GM12878 (cell line): ENCODE measurements at regions not wholly inside any gene's neighbourhood (a gene's known extent, or its start where the extent isn't known, plus 50 kb on each side); places are given as distances from the start of the nearest gene placed in this dataset.

Source experiments
- CHD2 ChIP-seq: IDR thresholded peaks from 2 replicates; pipeline ENCODE4 v1.6.1; 2011; ENCODE audit warnings: low read depth, low read length, improper control_type of control experiment, borderline replicate concordance
- EZH2 ChIP-seq: IDR thresholded peaks from 2 replicates; pipeline ENCODE4 v1.6.1; 2012; ENCODE audit warnings: low read depth, mild to moderate bottlenecking, control low read depth, inconsistent platforms, low read length, borderline replicate concordance; ENCODE audit not compliant: control insufficient read depth
- IRF3 ChIP-seq: fragments of 450-650 bp; IDR thresholded peaks from 2 replicates; pipeline ENCODE4 v1.6.1; 2014; ENCODE audit warnings: mild to moderate bottlenecking
- JUNB ChIP-seq: IDR thresholded peaks from 2 replicates; pipeline ENCODE4 v1.6.1; 2016; ENCODE audit warnings: antibody characterized with exemption, mild to moderate bottlenecking
- NR2C2 ChIP-seq: IDR thresholded peaks from 2 replicates; pipeline ENCODE4 v1.6.1; 2011; ENCODE audit warnings: borderline replicate concordance, low read depth; ENCODE audit not compliant: control insufficient read depth, insufficient read length
- RCOR1 ChIP-seq: conservative IDR thresholded peaks from 2 replicates; pipeline ENCODE4 v1.6.1; 2012; ENCODE audit warnings: low read depth, low read length, improper control_type of control experiment
- SIN3A ChIP-seq: IDR thresholded peaks from 2 replicates; pipeline ENCODE4 v1.6.1; 2012; ENCODE audit warnings: low read depth, low read length, improper control_type of control experiment
- SP1 ChIP-seq: IDR thresholded peaks from one replicate; pipeline ENCODE4 v1.6.1; 2011; ENCODE audit warnings: low read depth, low read length
- SUZ12 ChIP-seq: fragments of 200-600 bp; sonication (generic); IDR thresholded peaks from one replicate; pipeline ENCODE4 v1.6.1; 2018; ENCODE audit warnings: antibody characterized with exemption, mild to moderate bottlenecking; ENCODE audit not compliant: unreplicated experiment
- TF ChIP-seq, protein P1 (sequence below), 3 experiments: IDR thresholded peaks in 2 of 3; conservative IDR thresholded peaks in 1 of 3; 2 replicates each; pipeline ENCODE4 v1.5.1; 2011; ENCODE audit warnings: low read depth in 3 of 3, low read length in 3 of 3, mild to moderate bottlenecking in 3 of 3, control low read depth in 2 of 3, moderate library complexity in 2 of 3, inconsistent platforms in 1 of 3, mixed read lengths in 1 of 3; ENCODE audit not compliant: control insufficient read depth in 2 of 3, insufficient read depth in 1 of 3; ENCODE audit errors: extremely low read depth in 1 of 3
- TF ChIP-seq, protein P2 (sequence below): fragments of 450-650 bp; IDR thresholded peaks from 2 replicates; pipeline ENCODE4 v1.6.1; 2016; ENCODE audit warnings: mild to moderate bottlenecking, moderate library complexity, borderline replicate concordance
- TF ChIP-seq, protein P3 (sequence below): fragments of 450-650 bp; IDR thresholded peaks from 2 replicates; pipeline ENCODE4 v1.6.1; 2017; ENCODE audit warnings: mild to moderate bottlenecking

GRCh38 chr5:54895816-54896341 lies 89.5 kb downstream of the ESM1 start:
- TF ChIP-seq, protein P1, sequence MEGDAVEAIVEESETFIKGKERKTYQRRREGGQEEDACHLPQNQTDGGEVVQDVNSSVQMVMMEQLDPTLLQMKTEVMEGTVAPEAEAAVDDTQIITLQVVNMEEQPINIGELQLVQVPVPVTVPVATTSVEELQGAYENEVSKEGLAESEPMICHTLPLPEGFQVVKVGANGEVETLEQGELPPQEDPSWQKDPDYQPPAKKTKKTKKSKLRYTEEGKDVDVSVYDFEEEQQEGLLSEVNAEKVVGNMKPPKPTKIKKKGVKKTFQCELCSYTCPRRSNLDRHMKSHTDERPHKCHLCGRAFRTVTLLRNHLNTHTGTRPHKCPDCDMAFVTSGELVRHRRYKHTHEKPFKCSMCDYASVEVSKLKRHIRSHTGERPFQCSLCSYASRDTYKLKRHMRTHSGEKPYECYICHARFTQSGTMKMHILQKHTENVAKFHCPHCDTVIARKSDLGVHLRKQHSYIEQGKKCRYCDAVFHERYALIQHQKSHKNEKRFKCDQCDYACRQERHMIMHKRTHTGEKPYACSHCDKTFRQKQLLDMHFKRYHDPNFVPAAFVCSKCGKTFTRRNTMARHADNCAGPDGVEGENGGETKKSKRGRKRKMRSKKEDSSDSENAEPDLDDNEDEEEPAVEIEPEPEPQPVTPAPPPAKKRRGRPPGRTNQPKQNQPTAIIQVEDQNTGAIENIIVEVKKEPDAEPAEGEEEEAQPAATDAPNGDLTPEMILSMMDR (IDR thresholded peaks at IDR 0.05 in 2 of 3, conservative IDR thresholded peaks at IDR 0.05 in 1 of 3; ENCODE audit: control insufficient read depth in 2 of 3, extremely low read depth in 1 of 3, insufficient read depth in 1 of 3, low read depth in 3 of 3, low read length in 3 of 3), result peak in 1 of 3 experiments; percentile 16; a peak in 1 of 6 replicates
- no peak for TF ChIP-seq SUZ12
- TF ChIP-seq, protein P2, sequence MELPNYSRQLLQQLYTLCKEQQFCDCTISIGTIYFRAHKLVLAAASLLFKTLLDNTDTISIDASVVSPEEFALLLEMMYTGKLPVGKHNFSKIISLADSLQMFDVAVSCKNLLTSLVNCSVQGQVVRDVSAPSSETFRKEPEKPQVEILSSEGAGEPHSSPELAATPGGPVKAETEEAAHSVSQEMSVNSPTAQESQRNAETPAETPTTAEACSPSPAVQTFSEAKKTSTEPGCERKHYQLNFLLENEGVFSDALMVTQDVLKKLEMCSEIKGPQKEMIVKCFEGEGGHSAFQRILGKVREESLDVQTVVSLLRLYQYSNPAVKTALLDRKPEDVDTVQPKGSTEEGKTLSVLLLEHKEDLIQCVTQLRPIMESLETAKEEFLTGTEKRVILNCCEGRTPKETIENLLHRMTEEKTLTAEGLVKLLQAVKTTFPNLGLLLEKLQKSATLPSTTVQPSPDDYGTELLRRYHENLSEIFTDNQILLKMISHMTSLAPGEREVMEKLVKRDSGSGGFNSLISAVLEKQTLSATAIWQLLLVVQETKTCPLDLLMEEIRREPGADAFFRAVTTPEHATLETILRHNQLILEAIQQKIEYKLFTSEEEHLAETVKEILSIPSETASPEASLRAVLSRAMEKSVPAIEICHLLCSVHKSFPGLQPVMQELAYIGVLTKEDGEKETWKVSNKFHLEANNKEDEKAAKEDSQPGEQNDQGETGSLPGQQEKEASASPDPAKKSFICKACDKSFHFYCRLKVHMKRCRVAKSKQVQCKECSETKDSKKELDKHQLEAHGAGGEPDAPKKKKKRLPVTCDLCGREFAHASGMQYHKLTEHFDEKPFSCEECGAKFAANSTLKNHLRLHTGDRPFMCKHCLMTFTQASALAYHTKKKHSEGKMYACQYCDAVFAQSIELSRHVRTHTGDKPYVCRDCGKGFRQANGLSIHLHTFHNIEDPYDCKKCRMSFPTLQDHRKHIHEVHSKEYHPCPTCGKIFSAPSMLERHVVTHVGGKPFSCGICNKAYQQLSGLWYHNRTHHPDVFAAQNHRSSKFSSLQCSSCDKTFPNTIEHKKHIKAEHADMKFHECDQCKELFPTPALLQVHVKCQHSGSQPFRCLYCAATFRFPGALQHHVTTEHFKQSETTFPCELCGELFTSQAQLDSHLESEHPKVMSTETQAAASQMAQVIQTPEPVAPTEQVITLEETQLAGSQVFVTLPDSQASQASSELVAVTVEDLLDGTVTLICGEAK, result no peak
- no peak for TF ChIP-seq RCOR1
- TF ChIP-seq, protein P3, sequence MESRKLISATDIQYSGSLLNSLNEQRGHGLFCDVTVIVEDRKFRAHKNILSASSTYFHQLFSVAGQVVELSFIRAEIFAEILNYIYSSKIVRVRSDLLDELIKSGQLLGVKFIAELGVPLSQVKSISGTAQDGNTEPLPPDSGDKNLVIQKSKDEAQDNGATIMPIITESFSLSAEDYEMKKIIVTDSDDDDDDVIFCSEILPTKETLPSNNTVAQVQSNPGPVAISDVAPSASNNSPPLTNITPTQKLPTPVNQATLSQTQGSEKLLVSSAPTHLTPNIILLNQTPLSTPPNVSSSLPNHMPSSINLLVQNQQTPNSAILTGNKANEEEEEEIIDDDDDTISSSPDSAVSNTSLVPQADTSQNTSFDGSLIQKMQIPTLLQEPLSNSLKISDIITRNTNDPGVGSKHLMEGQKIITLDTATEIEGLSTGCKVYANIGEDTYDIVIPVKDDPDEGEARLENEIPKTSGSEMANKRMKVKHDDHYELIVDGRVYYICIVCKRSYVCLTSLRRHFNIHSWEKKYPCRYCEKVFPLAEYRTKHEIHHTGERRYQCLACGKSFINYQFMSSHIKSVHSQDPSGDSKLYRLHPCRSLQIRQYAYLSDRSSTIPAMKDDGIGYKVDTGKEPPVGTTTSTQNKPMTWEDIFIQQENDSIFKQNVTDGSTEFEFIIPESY, result no peak
- TF ChIP-seq EZH2, result no peak
- TF ChIP-seq CHD2, result no peak
- TF ChIP-seq NR2C2, result no peak
- TF ChIP-seq JUNB, result no peak
- no peak for TF ChIP-seq IRF3
- no peak for TF ChIP-seq SIN3A
- TF ChIP-seq SP1, result no peak
